GM21576 (cell line): ENCODE measurements at regions not wholly inside any gene's neighbourhood (a gene's known extent, or its start where the extent isn't known, plus 50 kb on each side); places are given as distances from the start of the nearest gene placed in this dataset.

Source experiments
- ATAC-seq: cut with Tn5 transposase; IDR thresholded peaks from one replicate; pipeline ENCODE4 v1.9.1; 2021; ENCODE audit warnings: mild to moderate bottlenecking, moderate library complexity; ENCODE audit not compliant: unreplicated experiment

DNA sequence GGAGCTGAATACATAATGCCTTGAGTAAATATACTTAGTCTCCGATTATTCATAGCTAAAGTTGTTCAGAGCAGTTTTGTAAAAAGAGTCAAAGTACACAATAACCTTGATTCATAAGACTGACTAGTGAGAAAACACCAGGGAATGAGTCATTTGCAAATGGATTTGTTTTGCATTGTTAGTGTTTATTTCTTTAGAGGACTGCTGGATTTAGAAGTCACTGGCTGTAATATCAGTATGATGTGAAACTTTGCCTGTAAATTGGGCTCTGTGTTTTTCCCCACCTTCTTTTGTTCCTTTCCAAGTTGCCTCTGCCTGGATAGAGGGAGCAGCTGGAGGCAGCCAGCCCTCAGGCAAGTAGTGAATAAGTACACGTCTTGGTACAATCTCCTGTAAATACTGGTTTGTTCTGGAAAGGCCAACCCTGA is 474.7 kb downstream of the NUF2 start:
- no peak for ATAC-seq

- no peak for ATAC-seq
Observed at GRCh38 chr1:163797816-163798215, 476.1 kb downstream of the NUF2 start.

DNA sequence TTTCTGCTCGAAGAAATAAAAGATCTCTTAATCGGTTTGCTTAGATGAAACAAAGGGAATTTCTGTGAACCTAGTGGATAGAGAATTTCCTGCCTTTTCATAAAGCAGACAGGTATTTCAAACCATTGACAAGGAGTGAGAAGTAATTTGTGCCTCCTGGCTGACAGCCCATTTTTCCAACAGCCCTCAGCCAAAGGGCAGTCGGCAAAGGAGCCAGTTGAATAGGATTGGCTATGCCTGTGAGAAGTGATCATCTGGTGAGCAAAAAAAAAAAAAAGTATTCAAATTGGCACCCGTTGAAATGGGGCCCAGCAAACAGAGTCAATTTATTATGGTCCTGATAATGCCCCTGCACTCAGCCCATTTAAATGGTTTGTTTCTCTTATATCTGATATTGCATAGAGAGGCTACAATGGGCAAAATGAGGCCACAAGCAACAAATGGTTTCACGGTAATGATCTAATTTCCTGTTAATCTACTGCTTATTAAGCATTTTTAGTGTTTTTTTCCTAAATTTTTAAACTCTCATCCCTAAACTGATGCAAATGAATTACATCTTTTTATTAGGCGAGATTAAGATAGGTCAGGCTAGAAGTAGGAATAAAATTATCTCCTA is 477.5 kb downstream of the NUF2 start:
- ATAC-seq: no peak

- no peak for ATAC-seq
Observed at GRCh38 chr1:163807331-163808049, 485.7 kb downstream of the NUF2 start.

DNA sequence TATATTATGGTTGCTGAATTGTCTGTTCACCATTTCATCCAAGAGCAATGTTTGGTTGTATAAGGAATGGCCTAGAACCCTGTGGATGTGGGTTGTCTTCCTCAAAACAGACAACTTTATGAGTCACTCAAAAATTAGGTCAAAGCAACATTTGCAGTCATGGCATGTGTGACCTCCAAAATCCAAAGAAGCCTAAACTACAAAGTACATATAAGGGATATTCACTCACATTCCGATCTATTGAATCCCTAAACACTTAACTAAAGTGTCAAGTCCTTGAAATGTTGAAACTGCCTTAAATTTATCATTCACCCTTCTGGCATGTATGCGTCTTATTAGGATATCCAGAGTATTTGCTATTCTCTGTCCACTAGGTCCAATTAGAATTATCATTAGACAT is 491.5 kb downstream of the NUF2 start:
- ATAC-seq: no peak

GRCh38 chr1:163820226-163820625 is 498.5 kb downstream of the NUF2 start:
- no peak for ATAC-seq

DNA sequence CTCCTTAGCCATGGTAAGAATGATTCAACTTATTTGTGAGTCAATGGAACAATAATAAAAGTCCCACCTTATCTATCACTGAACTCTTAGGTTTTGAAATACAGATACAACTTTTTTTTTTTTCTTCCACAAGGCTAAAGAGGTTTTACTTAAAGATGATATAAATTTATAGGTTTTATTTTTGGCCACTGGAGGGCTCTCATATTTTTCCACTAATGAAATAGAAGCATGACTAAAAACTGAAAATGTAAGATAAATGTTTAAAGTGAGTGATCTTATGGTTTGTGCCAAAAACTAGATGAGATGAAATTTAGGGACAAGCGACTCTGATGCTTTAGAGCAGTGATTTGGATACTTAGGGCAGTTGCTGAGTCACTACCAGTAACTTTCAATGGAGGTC is 499.0 kb downstream of the NUF2 start:
- ATAC-seq: no peak

- ATAC-seq: no peak
Observed at GRCh38 chr1:163821679-163822078, 499.9 kb downstream of the NUF2 start.

DNA sequence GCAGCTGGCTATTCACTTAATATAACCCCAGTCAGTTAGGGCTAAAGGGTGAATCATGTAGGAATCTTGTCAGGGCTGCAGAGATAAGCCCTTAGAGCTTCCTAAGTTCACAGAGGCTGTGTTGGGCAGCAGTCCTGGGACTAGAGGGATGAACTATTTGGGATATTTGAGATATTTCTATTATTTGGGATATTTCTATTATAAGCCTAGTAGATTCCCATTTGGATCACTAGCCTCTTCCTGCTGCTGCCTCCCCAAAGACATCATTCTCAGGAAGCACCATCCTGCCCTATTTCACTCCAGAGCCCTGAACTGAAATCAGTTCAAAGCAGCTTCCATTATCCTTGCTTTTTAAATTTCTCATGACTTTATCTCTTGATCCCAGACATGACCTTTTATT is 501.3 kb downstream of the NUF2 start:
- no peak for ATAC-seq

DNA sequence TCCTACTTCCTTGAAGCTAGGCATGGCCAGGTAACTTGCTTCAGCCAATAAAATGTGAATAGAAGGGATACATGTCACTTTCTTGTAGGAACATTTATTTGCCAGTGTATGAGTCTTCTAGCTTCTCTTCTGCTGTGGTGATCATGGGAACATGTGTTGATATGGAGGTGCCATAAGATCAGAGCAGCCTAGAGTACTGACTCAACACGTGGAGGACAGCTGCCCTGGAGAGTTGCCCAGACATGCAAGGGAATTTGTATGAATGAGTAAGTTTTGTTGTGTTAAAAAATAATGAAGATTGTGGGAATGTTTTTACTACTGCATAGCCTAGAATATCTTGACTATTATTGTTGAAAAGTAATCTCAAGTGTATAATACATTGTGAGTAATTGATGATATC is 502.3 kb downstream of the NUF2 start:
- ATAC-seq: no peak

- ATAC-seq: no peak
Observed at GRCh38 chr1:163824490-163824889, 502.7 kb downstream of the NUF2 start.

- no peak for ATAC-seq
Observed at GRCh38 chr1:163826500-163826899, 504.7 kb downstream of the NUF2 start.

DNA sequence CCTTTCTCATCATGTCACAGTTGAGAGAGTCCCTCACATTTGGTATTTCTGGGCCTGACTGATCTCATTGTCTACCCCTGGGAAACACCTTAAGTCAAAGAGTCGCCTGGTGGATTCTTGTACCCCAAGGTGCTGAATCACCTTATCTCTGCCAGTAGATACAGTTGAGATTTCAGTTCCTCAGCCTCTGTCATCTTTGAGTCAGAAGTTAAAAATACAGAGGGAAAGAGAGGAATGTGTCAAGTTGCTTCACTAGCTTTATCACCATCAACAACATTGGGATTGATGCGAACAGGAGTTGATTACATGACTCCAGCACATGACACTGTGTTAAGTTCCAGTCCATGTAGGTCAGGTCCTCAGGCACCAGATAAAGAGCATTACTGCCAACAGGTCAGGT is 513.0 kb downstream of the NUF2 start:
- no peak for ATAC-seq

- no peak for ATAC-seq
Observed at GRCh38 chr1:163836481-163836880, 514.7 kb downstream of the NUF2 start.

GRCh38 chr1:163837206-163837605 is 515.5 kb downstream of the NUF2 start:
- ATAC-seq: no peak

- ATAC-seq: no peak
Observed at GRCh38 chr1:163842571-163842970, 520.8 kb downstream of the NUF2 start.

- ATAC-seq: no peak
Observed at GRCh38 chr1:163844459-163844858, 522.7 kb downstream of the NUF2 start.

DNA sequence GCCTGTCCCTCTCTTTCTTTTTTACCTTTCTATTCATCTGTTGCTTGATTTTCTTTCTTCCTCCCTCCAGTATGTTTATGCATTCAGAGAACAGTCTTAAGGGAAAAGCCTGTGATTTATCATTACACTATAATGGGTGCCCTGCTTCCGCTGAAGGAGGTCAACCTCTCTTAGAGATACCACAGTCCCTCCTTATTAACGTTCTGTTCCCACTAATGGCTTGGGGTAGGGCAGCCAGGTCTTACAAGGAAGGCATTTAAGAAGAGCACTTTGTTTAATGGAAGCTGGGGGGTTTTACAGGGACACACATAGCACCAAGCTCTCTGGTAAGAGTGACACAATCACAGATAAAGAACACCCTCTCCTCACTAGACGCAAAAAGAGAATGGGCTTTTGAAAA is 523.5 kb downstream of the NUF2 start:
- ATAC-seq: no peak

- no peak for ATAC-seq
Observed at GRCh38 chr1:163863731-163864130, 542.0 kb downstream of the NUF2 start.

DNA sequence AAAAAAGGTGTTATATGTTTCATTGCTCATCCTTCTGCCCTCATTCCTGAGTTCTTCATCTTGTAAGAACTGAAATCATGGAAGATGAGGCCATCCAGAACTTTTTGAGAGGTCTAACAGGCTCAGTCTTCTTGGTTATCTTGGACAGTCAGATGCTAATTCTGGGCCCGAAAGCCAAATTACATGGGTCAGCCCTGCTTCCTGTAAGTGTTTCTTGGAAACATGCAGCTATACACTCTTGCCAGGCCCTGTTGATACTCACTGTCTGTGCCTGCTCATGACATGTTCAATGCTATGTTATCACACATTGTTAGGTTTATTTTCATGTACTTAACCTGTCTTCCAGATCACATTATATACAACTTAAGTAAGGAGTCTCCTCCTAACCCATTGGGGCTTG is 542.5 kb downstream of the NUF2 start:
- ATAC-seq: no peak

- ATAC-seq: no peak
Observed at GRCh38 chr1:163866564-163866963, 544.8 kb downstream of the NUF2 start.

GRCh38 chr1:163870666-163871065 is 548.9 kb downstream of the NUF2 start:
- no peak for ATAC-seq

DNA sequence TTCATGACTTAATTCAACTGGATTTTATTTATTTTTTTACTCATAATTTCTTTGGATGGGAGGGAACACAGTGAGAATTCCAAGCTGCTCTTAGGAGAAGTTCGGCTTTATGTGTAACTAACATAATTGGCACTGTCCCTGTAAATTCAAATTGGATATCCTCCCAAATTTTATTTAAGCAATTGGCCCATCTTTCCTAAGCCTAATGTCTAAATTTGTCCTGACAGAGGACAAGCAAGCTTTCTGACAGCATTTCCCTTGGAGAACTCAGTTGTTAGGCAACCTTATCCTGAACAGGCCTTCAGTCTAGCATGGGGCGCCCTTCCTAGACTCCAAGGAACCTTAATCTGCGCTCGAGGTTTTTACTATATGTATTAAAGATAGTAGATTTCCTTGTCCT is 550.3 kb downstream of the NUF2 start:
- ATAC-seq: no peak
